ENCODE measurements at regions not wholly inside any gene's neighbourhood (a gene's known extent, or its start where the extent isn't known, plus 50 kb on each side); places are given as distances from the start of the nearest gene placed in this dataset.

GRCh38 chr20:21874127-21874526 is 168.7 kb downstream of the PAX1 start:
- no peak for ATAC-seq
- Histone ChIP-seq H3K9ac (ENCODE audit: insufficient read depth, low read depth, low read length) (no peak overlapping the region), H3K36me3 (replicated peaks in 1 of 2; ENCODE audit: control insufficient read depth in 1 of 2, insufficient read depth in 2 of 2, low read length in 2 of 2) (no peaks in the 10 kb centered on the region), H2AFZ (ENCODE audit: low read length) (no peak overlapping the region), H3K9me3 (ENCODE audit: low read length) (no peaks in the 10 kb centered on the region), H3K27ac (ENCODE audit: extremely low read length, insufficient read depth, low read length) (no peak overlapping the region), H3K4me1 (ENCODE audit: insufficient read depth, low read length) (no peaks in the 10 kb centered on the region), H3K79me2 (ENCODE audit: insufficient read depth, low read length) (no peaks in the 10 kb centered on the region), H3K27me3 (ENCODE audit: control insufficient read depth in 1 of 2, insufficient read depth in 2 of 2, low read length in 2 of 2) (no peaks in the 10 kb centered on the region), H3K4me3 (replicated peaks in 1 of 3; ENCODE audit: insufficient read depth in 1 of 3, low read depth in 2 of 3, low read length in 3 of 3) (no peak overlapping the region), H4K20me1 (ENCODE audit: insufficient read depth, low read length) (no peaks in the 10 kb centered on the region), H3K4me2 (ENCODE audit: low read depth, low read length) (no peak overlapping the region)
- BruUV-seq (replicated peaks) = no TSS peak
- intact Hi-C loops (cut with micrococcal nuclease; ENCODE audit: unreplicated experiment) = no loop called here
- CTCF ChIA-PET (ENCODE audit: low intra/inter-chr PET ratio, low total read pairs) = no interaction called here
- 6% methylated on average over 4 of the region's 4 CpGs for WGBS (ENCODE audit: low lambda C conversion rate)
- in situ Hi-C loops (cut with HindIII; ENCODE audit: extremely low pct_ligation_motif_present, low pct_unique_long_range_greater_than_20kb) = no loop called here
- FAIRE-seq = no peak
- POLR2A ChIA-PET = no interaction called here
- DNase-seq (ENCODE audit: low spot score) = no peak
- TF ChIP-seq NFIC (IDR thresholded peaks at IDR 0.05; ENCODE audit: low read length) (no peak), ZNF777 (CRISPR knock-in tag; IDR thresholded peaks at IDR 0.05) (no peak), MIER3 (CRISPR knock-in tag; IDR thresholded peaks at IDR 0.05; ENCODE audit: borderline replicate concordance) (no peak), MEIS2 (CRISPR knock-in tag; IDR thresholded peaks at IDR 0.05) (no peak), SP1 (IDR thresholded peaks at IDR 0.05) (no peak), SP1 (CRISPR knock-in tag; IDR thresholded peaks at IDR 0.05) (no peak), ELF4 (CRISPR knock-in tag; IDR thresholded peaks at IDR 0.05; ENCODE audit: borderline replicate concordance) (no peak), ZNF589 (CRISPR knock-in tag; conservative IDR thresholded peaks at IDR 0.05) (no peak), KLF15 (CRISPR knock-in tag; IDR thresholded peaks at IDR 0.05; ENCODE audit: borderline replicate concordance) (no peak), ZNF512B (CRISPR knock-in tag; IDR thresholded peaks at IDR 0.05; ENCODE audit: borderline replicate concordance) (no peak), AGO2 (optimal IDR thresholded peaks at IDR 0.05; ENCODE audit: low read depth, low read length) (no peak), IKZF4 (CRISPR knock-in tag; IDR thresholded peaks at IDR 0.05; ENCODE audit: borderline replicate concordance, low read depth, not compliant biosample characterization) (no peak), ZNF317 (CRISPR knock-in tag; IDR thresholded peaks at IDR 0.05) (no peak), MYNN (CRISPR knock-in tag; IDR thresholded peaks at IDR 0.05; ENCODE audit: low read depth) (no peak), ZNF609 (CRISPR knock-in tag; IDR thresholded peaks at IDR 0.05; ENCODE audit: borderline replicate concordance) (no peak), ZNF253 (CRISPR knock-in tag; IDR thresholded peaks at IDR 0.05; ENCODE audit: borderline replicate concordance) (no peak), IRX3 (CRISPR knock-in tag; IDR thresholded peaks at IDR 0.05; ENCODE audit: borderline replicate concordance, low read depth) (no peak)

Data from HepG2 (cell line).